Activated CD4-positive, alpha-beta T cell treated with anti-CD3 and anti-CD28 coated beads, Interleukin-2, amount 10 ng/mL, durations not matched to agents 7 days and 5 days (primary cell): ENCODE measurements at regions not wholly inside any gene's neighbourhood (a gene's known extent, or its start where the extent isn't known, plus 50 kb on each side); places are given as distances from the start of the nearest gene placed in this dataset.
A peak's percentile ranks its signal among the peaks of the same experiment; 100 is the strongest.

Experiments used
- CTCF ChIA-PET: fragments of 350-600 bp; sonication (Branson Sonifier 250); formaldehyde crosslinking; loops from one replicate; lab custom pipeline; 2021; ENCODE audit warnings: antibody characterized with exemption; lab: Charles Lee
- POLR2A ChIA-PET: fragments of 350-600 bp; sonication (Branson Sonifier 250); formaldehyde crosslinking; loops from one replicate; lab custom pipeline; 2021; ENCODE audit warnings: antibody characterized with exemption; lab: Charles Lee
- DNase-seq: peaks from one replicate; pipeline ENCODE4 v3.0.0-alpha.2; 2020
- H3K27ac Mint-ChIP-seq: one replicate; pipeline ENCODE4 v1.8.0; 2021; ENCODE audit warnings: mild to moderate bottlenecking, moderate library complexity, mixed read lengths
- H3K27me3 Mint-ChIP-seq: one replicate; pipeline ENCODE4 v1.8.0; 2021; ENCODE audit warnings: mixed read lengths
- H3K36me3 Mint-ChIP-seq: one replicate; pipeline ENCODE4 v1.8.0; 2021; ENCODE audit warnings: low read depth, mixed read lengths
- H3K4me1 Mint-ChIP-seq: one replicate; pipeline ENCODE4 v1.8.0; 2021; ENCODE audit warnings: mixed read lengths
- H3K4me3 Mint-ChIP-seq: one replicate; pipeline ENCODE4 v1.8.0; 2021; ENCODE audit warnings: mild to moderate bottlenecking, moderate library complexity, mixed read lengths
- H3K9me3 Mint-ChIP-seq: one replicate; pipeline ENCODE4 v1.8.0; 2021; ENCODE audit warnings: mixed read lengths

DNA sequence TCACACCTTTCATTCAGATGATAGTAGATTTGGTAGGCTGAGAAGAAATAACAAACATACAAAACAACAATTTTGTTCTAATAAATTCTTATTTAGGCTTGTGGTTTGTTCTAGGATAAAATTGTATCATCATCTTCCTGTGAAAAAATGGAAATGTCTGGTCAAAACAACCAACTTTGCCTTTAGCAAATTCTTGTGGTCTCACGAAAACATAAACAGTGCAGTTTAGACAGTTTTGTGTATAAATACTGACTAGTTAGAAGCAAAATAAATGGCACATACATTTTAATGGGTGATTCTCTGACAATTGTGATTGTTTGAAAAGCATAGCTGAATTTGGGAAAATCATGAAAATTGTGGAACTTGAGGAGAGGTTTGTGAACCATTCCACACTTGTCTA, 180.1 kb downstream of the TDRD15 start:
- H3K27ac Mint-ChIP-seq, result no peak overlapping the region
- no peaks in the 10 kb centered on the region for H3K4me1 Mint-ChIP-seq
- no peaks in the 10 kb centered on the region for H3K9me3 Mint-ChIP-seq
- DNase-seq, result no peak
- no peaks in the 10 kb centered on the region for H3K36me3 Mint-ChIP-seq
- H3K4me3 Mint-ChIP-seq, result no peak overlapping the region
- H3K27me3 Mint-ChIP-seq, result no peaks in the 10 kb centered on the region
- ChIA-PET POLR2A (no interaction called here), CTCF (no interaction called here)

DNA sequence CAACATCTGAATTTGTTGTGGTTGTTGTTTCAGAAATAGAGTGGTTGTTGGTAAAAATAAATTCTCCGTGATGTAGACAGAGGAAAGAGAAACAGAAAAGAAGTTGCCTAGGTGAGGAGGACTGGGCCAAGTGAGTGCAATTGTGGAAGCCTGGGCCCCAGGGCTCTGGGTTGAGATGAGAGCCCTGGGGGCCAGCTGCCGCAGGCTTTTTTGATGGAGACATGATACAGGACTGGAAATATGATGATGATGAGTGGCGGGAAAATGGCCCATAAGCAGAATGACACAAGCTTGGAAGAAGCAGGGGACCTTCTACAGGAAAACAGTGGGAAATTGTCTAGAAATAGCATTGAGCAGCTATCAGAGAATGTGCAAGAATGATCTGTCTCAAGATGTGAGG, 181.8 kb downstream of the TDRD15 start:
- ChIA-PET POLR2A (no interaction called here), CTCF (interaction anchor here (1.0 kb wide), 1 partner anchor 12 kb away, joined by 3 read pairs; no protein-coding TSS in a partner anchor)
- no peak for DNase-seq

DNA sequence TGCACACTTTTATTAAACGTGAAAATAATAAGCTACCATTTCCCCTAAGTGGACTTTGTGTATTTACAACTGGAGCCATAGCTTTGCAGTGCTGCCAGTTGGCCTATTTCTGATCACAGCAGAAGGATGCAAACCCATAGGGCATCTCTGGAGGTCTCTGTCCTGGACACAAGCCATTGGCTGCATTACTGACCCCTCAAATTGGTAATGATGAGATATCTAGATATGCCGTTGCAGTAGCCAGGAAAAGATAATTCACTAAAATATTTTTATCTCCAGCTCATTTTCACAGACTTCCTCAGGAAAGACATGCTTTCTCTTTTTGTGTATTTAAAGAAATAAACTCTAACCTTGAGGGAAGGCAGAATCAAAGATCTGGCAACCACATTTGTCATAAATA, 182.5 kb downstream of the TDRD15 start:
- Mint-ChIP-seq H3K9me3 (no peaks in the 10 kb centered on the region), H3K27ac (no peak overlapping the region), H3K36me3 (no peaks in the 10 kb centered on the region), H3K4me1 (no peaks in the 10 kb centered on the region), H3K4me3 (no peak overlapping the region), H3K27me3 (no peaks in the 10 kb centered on the region)
- ChIA-PET POLR2A (no interaction called here), CTCF (interaction anchor here (1.0 kb wide), 1 partner anchor 12 kb away, joined by 3 read pairs; no protein-coding TSS in a partner anchor)
- DNase-seq, result no peak

More for the DNA sequence above, 181.8 kb downstream of the TDRD15 start:
- no peaks in the 10 kb centered on the region for H3K4me1 Mint-ChIP-seq
- no peaks in the 10 kb centered on the region for H3K27me3 Mint-ChIP-seq
- H3K4me3 Mint-ChIP-seq, result no peak overlapping the region
- H3K9me3 Mint-ChIP-seq, result no peaks in the 10 kb centered on the region
- H3K27ac Mint-ChIP-seq, result no peak overlapping the region
- H3K36me3 Mint-ChIP-seq, result no peaks in the 10 kb centered on the region

DNA sequence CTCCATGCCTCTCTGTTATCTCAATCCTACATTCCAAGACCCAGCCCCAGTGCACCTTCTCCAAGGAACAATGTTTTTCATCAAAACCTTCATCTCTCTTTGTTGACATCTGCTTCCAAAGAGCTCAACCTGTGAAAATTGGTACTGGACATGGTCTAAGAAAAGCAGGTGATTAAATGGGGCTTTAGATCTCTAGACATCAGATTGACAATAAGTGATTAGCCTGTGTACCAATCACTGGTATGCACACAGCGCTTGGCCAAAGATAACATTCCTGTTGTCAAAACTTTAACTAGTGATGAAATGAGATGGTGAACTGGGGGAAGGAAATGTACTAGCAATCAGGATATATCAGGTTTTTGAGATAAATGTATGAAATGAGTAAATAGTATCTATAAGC, 183.3 kb downstream of the TDRD15 start:
- H3K27ac Mint-ChIP-seq, result no peak overlapping the region
- CTCF ChIA-PET, result no interaction called here
- POLR2A ChIA-PET, result no interaction called here

DNA sequence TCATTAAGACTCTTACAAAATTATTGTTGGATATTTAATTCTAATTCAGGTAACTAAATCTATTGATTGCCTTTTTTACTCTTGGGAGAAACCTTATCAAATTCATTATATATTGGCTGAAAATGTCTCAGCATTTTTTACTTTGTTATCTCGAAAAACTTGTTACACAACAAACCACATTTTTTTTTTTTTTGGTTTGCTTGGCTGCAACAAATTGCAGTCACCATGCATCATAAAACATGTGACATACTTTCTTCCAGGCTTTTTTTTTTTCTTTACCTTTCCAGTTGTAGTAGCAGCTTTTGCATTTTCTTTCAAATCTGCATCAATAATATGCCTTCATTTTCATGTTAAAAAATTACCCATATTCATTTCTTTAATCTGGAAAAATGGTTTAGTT, 186.7 kb downstream of the TDRD15 start:
- ChIA-PET CTCF (no interaction called here), POLR2A (no interaction called here)
- DNase-seq, result no peak
- Mint-ChIP-seq H3K4me1 (no peaks in the 10 kb centered on the region), H3K36me3 (no peaks in the 10 kb centered on the region), H3K27me3 (no peaks in the 10 kb centered on the region), H3K9me3 (peaks cover 2% of the 10 kb centered on the region), H3K27ac (no peak overlapping the region), H3K4me3 (no peak overlapping the region)

More for the DNA sequence above, 183.3 kb downstream of the TDRD15 start:
- no peaks in the 10 kb centered on the region for H3K27me3 Mint-ChIP-seq
- H3K4me3 Mint-ChIP-seq, result no peak overlapping the region
- H3K4me1 Mint-ChIP-seq, result no peaks in the 10 kb centered on the region
- H3K9me3 Mint-ChIP-seq, result peaks cover 2% of the 10 kb centered on the region
- no peak for DNase-seq
- H3K36me3 Mint-ChIP-seq, result no peaks in the 10 kb centered on the region

DNA sequence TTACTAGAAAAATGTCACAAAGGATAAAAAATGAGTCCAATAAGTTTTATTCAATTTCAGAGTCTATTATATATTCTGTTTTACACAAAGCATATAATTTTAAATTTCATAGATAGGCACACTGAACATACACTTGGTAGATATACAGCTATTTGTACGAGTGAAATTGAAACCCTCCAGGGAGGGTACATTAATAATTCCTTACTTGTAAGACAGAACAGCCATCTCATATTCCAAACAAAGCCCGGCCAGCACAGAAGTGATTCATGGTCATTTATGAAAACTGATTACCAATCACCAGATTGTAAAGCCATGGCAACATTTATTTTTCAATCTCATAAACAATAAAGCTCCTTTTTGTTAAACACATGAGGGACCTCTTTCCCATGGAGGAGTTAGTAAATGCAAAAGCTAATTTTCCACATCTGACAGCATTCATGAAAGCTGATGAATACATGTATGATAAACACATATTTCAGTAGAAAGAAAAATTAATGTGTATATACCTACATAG, 190.6 kb downstream of the TDRD15 start:
- Mint-ChIP-seq H3K4me1 (no peaks in the 10 kb centered on the region), H3K9me3 (peaks cover 2% of the 10 kb centered on the region), H3K27ac (no peak overlapping the region), H3K36me3 (no peaks in the 10 kb centered on the region), H3K4me3 (no peak overlapping the region), H3K27me3 (no peaks in the 10 kb centered on the region)
- ChIA-PET CTCF (no interaction called here), POLR2A (no interaction called here)
- DNase-seq, result no peak

DNA sequence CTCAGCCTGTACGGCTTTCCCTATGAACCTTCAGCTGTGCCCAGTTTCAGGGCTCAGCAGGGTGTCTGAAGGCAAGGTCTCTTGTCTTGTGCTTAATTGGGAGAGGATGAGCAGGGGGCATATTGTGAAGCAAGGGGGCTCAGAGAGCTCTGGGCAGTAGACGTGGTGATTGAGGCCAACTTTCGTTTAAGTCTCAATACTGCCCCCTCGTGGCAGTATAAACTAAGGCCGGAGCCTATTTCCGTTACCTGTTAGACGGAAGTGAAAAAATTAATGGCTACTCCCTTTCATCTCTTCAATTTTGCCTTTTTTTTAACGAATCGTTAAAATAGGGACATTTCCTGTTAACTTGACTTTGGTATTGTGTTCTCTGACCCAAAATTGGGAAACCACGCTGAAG, 193.4 kb downstream of the TDRD15 start:
- Mint-ChIP-seq H3K27me3 (no peaks in the 10 kb centered on the region), H3K36me3 (no peaks in the 10 kb centered on the region), H3K27ac (no peak overlapping the region), H3K4me1 (no peaks in the 10 kb centered on the region), H3K4me3 (no peak overlapping the region), H3K9me3 (no peaks in the 10 kb centered on the region)
- CTCF ChIA-PET, result interaction anchor here (1.0 kb wide), 1 partner anchor 11 kb away, joined by 3 read pairs; no protein-coding TSS in a partner anchor
- POLR2A ChIA-PET, result no interaction called here
- peak; percentile 34 for DNase-seq

DNA sequence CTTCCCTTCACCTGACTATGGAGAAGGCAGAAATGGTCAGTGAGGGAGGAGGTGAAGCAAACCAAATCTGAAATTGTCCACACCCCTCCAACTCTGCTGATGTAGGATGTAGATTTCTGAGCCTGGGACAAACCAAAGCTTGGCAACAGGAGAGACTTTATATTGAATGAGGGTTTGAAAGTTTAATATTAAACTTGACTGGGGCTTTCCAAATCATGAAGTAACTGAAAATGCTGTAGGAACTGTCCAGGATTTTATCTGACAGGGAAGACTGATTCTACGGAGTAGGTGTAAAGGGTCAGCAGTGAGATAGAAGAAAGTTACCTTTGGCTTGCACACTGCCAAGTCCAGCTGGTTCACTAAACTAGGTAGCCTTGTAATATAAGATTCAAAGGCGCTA, 194.5 kb downstream of the TDRD15 start:
- H3K4me3 Mint-ChIP-seq, result no peak overlapping the region
- POLR2A ChIA-PET, result no interaction called here
- no peaks in the 10 kb centered on the region for H3K36me3 Mint-ChIP-seq
- no peak for DNase-seq
- no peak overlapping the region for H3K27ac Mint-ChIP-seq
- CTCF ChIA-PET, result interaction anchor here (1.0 kb wide), 1 partner anchor 12 kb away, joined by 3 read pairs; no protein-coding TSS in a partner anchor
- H3K9me3 Mint-ChIP-seq, result no peaks in the 10 kb centered on the region
- H3K27me3 Mint-ChIP-seq, result no peaks in the 10 kb centered on the region
- no peaks in the 10 kb centered on the region for H3K4me1 Mint-ChIP-seq

DNA sequence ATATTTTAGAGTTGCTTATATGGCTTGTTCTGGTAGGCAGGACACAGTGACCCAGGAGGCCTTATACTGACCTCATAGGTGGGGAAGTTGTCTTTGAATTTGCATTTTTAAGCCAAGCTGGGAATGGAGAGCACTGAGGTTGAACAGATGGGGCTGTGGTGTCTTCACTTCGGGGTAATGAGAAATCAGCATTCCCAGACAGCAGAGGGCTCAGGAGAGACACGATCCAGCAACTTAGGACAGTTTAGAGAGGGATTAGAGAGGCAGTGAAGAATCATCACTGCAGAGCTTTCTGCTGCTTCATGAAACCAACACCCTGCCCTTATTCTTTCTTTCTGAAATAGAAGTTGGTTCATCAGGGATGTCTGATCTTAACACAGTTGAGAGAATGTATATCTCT, 202.4 kb downstream of the TDRD15 start:
- Mint-ChIP-seq H3K36me3 (no peaks in the 10 kb centered on the region), H3K4me1 (no peaks in the 10 kb centered on the region), H3K4me3 (no peak overlapping the region), H3K27ac (no peak overlapping the region), H3K27me3 (no peaks in the 10 kb centered on the region), H3K9me3 (peaks cover 3% of the 10 kb centered on the region)
- ChIA-PET POLR2A (no interaction called here), CTCF (no interaction called here)
- no peak for DNase-seq

DNA sequence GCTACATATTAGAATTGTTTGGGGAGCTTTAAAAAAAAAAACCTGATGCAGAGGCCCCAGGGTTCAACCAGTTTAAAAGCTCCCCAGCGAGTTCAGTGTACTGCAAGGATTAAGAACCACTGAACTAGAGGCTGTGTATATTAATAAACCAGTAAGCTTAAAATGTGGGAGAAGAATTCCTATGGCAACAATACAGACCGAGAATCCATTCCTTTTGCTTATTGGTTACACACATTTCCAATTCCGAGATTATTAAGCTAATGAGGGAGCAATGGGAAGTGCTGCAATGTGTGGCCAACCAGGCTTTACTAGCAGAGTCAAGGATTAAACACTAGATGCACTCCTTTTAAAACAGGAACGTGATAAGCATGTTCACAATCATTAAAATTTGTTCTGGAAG, 204.4 kb downstream of the TDRD15 start:
- CTCF ChIA-PET, result interaction anchor here (0.9 kb wide), 1 partner anchor 9 kb away, joined by 3 read pairs; no protein-coding TSS in a partner anchor
- Mint-ChIP-seq H3K4me3 (no peak overlapping the region), H3K9me3 (peaks cover 3% of the 10 kb centered on the region), H3K4me1 (no peaks in the 10 kb centered on the region), H3K27me3 (no peaks in the 10 kb centered on the region), H3K27ac (no peak overlapping the region), H3K36me3 (no peaks in the 10 kb centered on the region)
- POLR2A ChIA-PET, result no interaction called here
- no peak for DNase-seq

DNA sequence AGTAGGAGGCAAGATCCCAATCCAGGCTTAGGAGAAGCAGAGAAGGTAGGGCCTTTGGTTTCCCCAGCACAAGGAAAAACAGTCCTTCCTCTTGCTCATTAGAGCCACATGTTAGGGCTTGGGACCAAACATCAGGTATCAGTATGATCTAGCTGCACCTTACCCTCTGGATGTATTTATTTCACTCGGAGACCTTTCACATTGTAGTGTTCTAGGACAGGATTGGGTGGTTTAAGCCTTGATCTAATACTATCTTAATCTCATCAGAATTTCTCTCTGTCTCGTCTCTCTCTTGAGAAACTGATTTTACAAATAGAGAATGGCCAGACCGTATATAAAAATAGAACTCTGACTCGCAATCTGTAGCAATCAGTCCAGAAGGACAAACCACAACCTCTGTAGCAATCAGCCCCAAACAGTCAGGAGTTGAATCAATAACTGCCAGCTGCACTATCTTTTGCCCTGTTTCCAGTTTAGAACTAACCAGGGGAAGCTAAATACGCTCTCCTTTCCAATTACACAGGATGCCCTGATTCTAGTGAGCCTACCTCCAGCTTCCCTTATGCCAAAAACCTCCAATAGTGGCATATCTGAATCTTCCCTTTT, 207.1 kb downstream of the TDRD15 start:
- CTCF ChIA-PET, result no interaction called here
- H3K9me3 Mint-ChIP-seq, result peaks cover 3% of the 10 kb centered on the region
- DNase-seq, result no peak
- POLR2A ChIA-PET, result no interaction called here
- H3K27ac Mint-ChIP-seq, result no peak overlapping the region
- H3K4me3 Mint-ChIP-seq, result no peak overlapping the region
- H3K36me3 Mint-ChIP-seq, result no peaks in the 10 kb centered on the region
- H3K4me1 Mint-ChIP-seq, result no peaks in the 10 kb centered on the region
- H3K27me3 Mint-ChIP-seq, result no peaks in the 10 kb centered on the region

DNA sequence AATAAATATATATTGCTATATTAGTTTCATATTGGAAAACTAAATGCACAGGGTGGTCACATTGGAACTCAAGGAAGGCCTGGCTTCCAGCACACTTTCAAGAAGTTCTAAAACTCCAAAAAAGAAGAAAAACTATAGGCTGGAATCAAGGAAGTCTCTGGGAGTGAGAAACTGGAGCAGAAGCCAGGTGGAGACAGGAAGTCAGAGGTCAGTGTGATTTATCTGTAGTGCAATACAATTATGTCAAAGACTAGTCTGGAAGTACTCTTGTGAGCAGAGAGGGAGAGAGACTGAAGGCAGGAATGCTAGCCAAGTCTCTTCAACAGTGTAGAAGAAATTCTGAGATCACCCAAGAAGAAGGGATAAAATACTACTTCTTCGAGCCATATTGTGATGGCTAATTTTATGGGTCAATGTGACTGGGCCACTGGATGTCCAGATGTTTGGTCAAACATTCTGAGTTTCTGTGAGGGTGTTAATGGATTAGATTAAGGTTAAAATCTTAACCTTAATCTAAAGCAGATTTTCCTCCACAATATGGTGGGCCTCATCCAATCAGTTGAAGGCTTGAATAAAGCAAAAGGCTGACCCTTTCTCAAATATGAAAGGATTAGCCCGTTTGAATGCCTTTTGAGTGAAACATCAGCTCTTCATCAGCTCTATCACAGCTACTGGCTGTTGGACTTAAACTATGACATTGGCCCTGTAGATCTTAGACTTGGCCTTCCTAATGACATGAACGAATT, 208.0 kb downstream of the TDRD15 start:
- POLR2A ChIA-PET, result no interaction called here
- Mint-ChIP-seq H3K36me3 (no peaks in the 10 kb centered on the region), H3K27ac (no peak overlapping the region), H3K27me3 (no peaks in the 10 kb centered on the region), H3K4me1 (no peaks in the 10 kb centered on the region), H3K4me3 (no peak overlapping the region), H3K9me3 (peaks cover 4% of the 10 kb centered on the region)
- DNase-seq, result no peak
- CTCF ChIA-PET, result interaction anchor here (1.2 kb wide), 1 partner anchor 10 kb away, joined by 3 read pairs; no protein-coding TSS in a partner anchor

DNA sequence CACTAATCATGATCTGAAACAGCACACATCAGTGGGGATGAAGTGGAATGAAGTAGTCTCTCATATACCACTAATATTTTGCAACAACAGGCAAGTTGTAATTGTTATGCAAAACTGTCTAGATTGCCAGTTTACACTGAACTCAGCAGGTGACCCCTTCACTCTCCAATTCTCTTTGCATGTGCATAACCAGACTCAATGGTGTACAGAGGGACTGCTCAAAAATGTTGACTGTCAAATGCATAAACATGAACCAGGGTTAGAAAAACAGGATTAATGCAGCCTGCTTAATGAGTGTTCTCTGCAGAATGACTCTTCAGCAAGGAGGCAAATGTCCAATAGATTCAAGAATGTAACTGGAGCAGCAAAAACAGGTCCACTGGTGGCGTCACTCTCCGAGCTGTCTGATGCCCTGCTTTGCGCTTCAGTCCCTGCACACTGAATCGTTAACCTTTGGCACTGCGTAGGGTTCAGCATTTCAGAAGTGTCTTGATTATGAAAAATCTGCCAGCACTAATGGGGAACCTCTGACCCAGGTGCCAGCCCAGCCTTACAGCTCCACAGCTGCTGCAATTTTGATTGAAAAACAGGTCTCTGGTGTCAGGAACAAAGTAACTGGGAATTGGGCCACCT, 209.3 kb downstream of the TDRD15 start:
- H3K4me1 Mint-ChIP-seq, result no peaks in the 10 kb centered on the region
- H3K36me3 Mint-ChIP-seq, result no peaks in the 10 kb centered on the region
- H3K27ac Mint-ChIP-seq, result no peak overlapping the region
- no peak overlapping the region for H3K4me3 Mint-ChIP-seq
- DNase-seq, result no peak
- peaks cover 4% of the 10 kb centered on the region for H3K9me3 Mint-ChIP-seq
- ChIA-PET CTCF (interaction anchor here (0.6 to 1.2 kb wide), 2 partner anchors 9 to 107 kb away, joined by 3 to 4 read pairs; no protein-coding TSS in a partner anchor), POLR2A (interaction anchor here (0.6 kb wide), 1 partner anchor 18 kb away, joined by 10 read pairs; no protein-coding TSS in a partner anchor)
- no peaks in the 10 kb centered on the region for H3K27me3 Mint-ChIP-seq
